ENCODE measurements at regions not wholly inside any gene's neighbourhood (a gene's known extent, or its start where the extent isn't known, plus 50 kb on each side); places are given as distances from the start of the nearest gene placed in this dataset.

- H3K27ac Mint-ChIP-seq: no peak overlapping the region
- peaks cover 9 to 10% of the 10 kb centered on the region in 2 donors for H3K9me3 Mint-ChIP-seq
- H3K36me3 Mint-ChIP-seq: peaks cover 10 to 11% of the 10 kb centered on the region in 2 donors
- no peak for DNase-seq (ENCODE audit: low spot score in 2 of 2)
- no peak for ATAC-seq
Observed at GRCh38 chr1:25113731-25114130, 118.6 kb downstream of the SYF2 start.

DNA sequence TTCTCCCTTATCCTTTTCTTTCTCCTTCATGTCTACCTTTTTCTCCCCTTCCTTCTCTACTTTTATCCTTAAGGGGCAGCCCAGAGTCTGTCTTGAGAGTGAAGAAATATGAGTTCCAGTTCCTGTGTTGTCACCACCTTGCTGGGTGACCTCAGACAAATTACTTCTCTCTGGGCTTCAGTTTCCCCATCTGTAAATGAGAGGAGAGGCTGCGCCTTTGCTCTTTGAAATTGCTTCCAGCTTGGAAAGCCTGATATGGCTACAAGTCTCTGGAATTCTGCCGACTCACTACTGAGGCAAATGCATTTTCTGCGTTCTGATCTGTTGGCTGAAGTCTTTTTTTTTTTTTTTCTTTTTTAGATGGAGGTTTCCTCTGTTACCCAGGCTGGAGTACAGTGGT, 119.2 kb downstream of the SYF2 start:
- ATAC-seq: no peak
- Mint-ChIP-seq H3K9me3 (peaks cover 9 to 10% of the 10 kb centered on the region in 2 donors), H3K36me3 (peaks cover 10 to 16% of the 10 kb centered on the region in 2 donors), H3K27ac (no peak overlapping the region)
- no peak for DNase-seq (ENCODE audit: low spot score in 2 of 2)

GRCh38 chr1:25112400-25112799, 119.9 kb downstream of the SYF2 start:
- no peak for ATAC-seq
- H3K36me3 Mint-ChIP-seq: peaks cover 10 to 18% of the 10 kb centered on the region in 2 donors

GRCh38 chr1:25111706-25112105, 120.6 kb downstream of the SYF2 start:
- ATAC-seq (no peak), DNase-seq (ENCODE audit: low spot score in 2 of 2) (no peak)
- Mint-ChIP-seq H3K27ac (no peak overlapping the region), H3K36me3 (peaks cover 10 to 18% of the 10 kb centered on the region in 2 donors), H3K9me3 (peaks cover 9 to 10% of the 10 kb centered on the region in 2 donors)

More at GRCh38 chr1:25112400-25112799, 119.9 kb downstream of the SYF2 start:
- no peak for DNase-seq (ENCODE audit: low spot score in 2 of 2)
- Mint-ChIP-seq H3K27ac (no peak overlapping the region), H3K9me3 (peaks cover 9 to 10% of the 10 kb centered on the region in 2 donors)

- peaks cover 10 to 18% of the 10 kb centered on the region in 2 donors for H3K36me3 Mint-ChIP-seq
- H3K27ac Mint-ChIP-seq: no peak overlapping the region
- ATAC-seq (no peak), DNase-seq (ENCODE audit: low spot score in 2 of 2) (no peak)
- peaks cover 9 to 10% of the 10 kb centered on the region in 2 donors for H3K9me3 Mint-ChIP-seq
Observed at GRCh38 chr1:25110485-25110884, 121.8 kb downstream of the SYF2 start.

DNA sequence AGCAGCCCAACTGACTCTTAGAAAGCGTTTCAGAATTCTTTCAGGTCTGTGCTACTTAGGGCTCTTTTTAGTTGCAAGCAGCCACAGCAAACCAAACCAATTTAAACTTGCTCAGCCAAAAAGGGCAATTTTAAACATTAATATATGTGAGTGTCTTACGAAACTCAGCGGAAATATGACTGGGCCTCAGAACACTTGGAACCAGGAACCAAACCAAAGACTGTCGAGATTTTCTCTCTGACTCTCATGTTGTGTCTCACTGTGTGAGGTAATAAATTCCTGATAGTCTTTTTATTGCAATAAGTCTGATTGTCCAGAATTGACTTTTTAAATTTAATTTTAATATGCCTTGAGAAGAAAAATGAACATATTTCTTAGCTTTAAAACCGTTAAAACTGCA, 122.3 kb downstream of the SYF2 start:
- Mint-ChIP-seq H3K27ac (peak overlapping the region in 1 of 2 donors; percentile 35), H3K9me3 (peaks cover 9 to 10% of the 10 kb centered on the region in 2 donors), H3K36me3 (peaks cover 10 to 18% of the 10 kb centered on the region in 2 donors)
- ATAC-seq: no peak
- DNase-seq (ENCODE audit: low spot score in 2 of 2): no peak

GRCh38 chr1:25109531-25109951, 122.8 kb downstream of the SYF2 start:
- ATAC-seq (peak; percentile 37 to 49), DNase-seq (ENCODE audit: low spot score in 2 of 2) (no peak)
- peaks cover 9 to 10% of the 10 kb centered on the region in 2 donors for H3K9me3 Mint-ChIP-seq
- peak overlapping the region; percentile 35 to 57 for H3K27ac Mint-ChIP-seq
- H3K36me3 Mint-ChIP-seq: peaks cover 10 to 18% of the 10 kb centered on the region in 2 donors

DNA sequence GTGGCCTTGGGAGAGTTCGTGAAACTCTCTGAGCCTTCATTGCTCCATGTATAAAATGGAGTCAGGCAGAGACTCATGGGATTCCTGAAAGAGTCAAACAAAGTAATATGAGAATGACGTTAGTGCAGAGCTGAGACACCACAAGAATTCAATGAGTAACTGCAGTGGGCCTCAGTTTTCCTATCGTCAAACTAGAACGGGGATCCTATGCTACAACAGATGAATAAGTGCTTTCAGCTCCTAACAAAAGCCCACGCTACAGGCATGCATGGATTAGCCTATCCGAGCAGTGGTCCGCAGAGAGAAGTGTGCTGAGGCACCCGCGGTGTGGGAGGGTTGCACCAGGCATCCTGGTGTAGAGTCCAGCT, 124.7 kb downstream of the SYF2 start:
- DNase-seq (ENCODE audit: low spot score in 2 of 2): no peak
- Mint-ChIP-seq H3K27ac (no peak overlapping the region), H3K36me3 (peaks cover 10 to 18% of the 10 kb centered on the region in 2 donors), H3K9me3 (peaks cover 9 to 10% of the 10 kb centered on the region in 2 donors)
- no peak for ATAC-seq

DNA sequence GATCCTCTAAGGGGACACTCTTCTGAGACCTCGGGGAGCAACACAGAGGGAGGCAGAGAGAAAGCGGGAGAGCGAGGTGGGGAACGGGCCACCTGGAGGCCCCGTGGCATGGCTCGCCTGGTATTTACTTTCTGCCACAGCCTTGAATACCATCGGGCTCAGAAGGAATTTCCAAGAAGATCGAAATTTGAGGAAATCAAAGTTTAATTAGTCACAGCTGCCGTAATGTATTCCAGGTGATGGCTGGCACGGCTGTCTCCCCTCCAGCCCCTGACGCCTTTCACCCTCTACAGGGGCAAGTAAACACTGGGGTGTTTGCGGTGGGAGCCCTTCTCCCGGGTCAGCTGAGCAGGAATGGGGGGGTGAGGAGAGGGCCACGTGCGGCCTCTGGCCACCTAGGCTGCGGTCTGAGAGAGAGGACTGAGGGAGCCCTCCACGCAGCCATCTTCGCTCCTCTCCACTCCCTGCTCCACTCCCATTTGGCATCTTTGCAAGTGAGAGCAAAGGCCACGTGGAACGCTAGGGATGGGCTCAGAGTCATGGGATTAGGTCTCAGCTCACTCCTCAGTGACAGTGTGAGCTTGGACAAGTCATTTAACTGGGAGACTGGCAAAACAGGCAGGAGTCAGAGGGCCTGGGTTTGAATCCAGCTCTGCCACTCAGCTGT, 125.2 kb downstream of the SYF2 start:
- DNase-seq (ENCODE audit: low spot score in 2 of 2) (no peak), ATAC-seq (no peak)
- peaks cover 10 to 18% of the 10 kb centered on the region in 2 donors for H3K36me3 Mint-ChIP-seq
- H3K9me3 Mint-ChIP-seq: peaks cover 9 to 10% of the 10 kb centered on the region in 2 donors
- peak overlapping the region in 1 of 2 donors; percentile 29 for H3K27ac Mint-ChIP-seq

- DNase-seq (ENCODE audit: low spot score in 2 of 2) (peak in 1 of 2 donors; percentile 22), ATAC-seq (peak; percentile 74 to 86)
- Mint-ChIP-seq H3K9me3 (peaks cover 9 to 10% of the 10 kb centered on the region in 2 donors), H3K27ac (peak overlapping the region in 1 of 2 donors; percentile 29), H3K36me3 (peaks cover 10 to 18% of the 10 kb centered on the region in 2 donors)
Observed at GRCh38 chr1:25106352-25106751, 126.0 kb downstream of the SYF2 start.

DNA sequence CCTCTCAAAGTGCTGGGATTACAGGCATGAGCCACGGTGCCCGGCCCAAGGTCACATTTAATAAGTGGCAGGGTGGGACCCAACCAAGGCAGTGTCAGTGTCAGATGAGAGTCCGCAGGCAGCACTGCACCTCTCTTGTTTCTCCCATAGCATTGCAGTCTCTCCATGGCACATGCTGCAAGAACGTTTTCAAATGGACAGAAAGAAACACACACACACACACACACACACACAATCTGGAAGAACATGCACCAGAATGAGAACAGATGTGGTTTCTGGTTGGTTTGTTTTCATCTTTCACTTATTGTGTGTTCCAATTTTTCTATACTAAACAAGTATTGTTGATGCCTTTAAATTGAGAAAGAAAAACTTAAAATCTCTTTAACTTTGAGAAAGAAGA, 126.5 kb downstream of the SYF2 start:
- DNase-seq (ENCODE audit: low spot score in 2 of 2) (no peak), ATAC-seq (peak in 1 of 2 donors; percentile 23)
- Mint-ChIP-seq H3K27ac (peak overlapping the region in 1 of 2 donors; percentile 29), H3K36me3 (peaks cover 10 to 18% of the 10 kb centered on the region in 2 donors), H3K9me3 (peaks cover 9 to 10% of the 10 kb centered on the region in 2 donors)

DNA sequence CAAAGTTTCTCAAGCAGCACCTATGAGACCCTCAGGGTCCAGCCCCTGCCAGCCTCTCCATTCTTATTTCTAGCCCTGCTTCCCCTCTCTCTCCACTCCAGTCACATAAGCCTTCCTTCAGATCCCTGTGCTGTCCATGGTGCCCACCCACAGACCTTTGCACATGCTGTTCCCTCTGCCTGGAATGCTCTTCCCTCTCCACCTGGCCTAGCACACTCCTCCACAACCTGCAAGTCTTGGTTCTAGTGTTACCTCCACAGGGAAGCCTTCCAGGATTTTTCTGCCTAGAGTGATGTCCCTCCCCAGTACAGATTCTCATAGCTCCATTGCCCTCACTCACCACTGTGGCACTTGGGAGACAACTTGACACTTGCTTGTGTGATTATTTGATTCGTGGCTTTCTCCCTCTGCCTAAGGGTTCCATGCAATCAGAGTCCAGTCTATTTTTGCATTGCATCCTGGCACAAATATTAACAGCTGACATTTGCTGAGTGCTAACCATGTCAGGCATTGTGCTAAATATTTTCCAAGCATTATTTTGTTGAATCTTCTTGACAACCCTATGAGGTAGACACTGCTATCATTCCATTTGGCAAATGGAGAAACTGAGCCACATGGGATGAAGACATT, 127.3 kb downstream of the SYF2 start:
- Mint-ChIP-seq H3K36me3 (peaks cover 10 to 18% of the 10 kb centered on the region in 2 donors), H3K27ac (no peak overlapping the region)

GRCh38 chr1:25103164-25103795, 129.0 kb downstream of the SYF2 start:
- Mint-ChIP-seq H3K27ac (no peak overlapping the region), H3K36me3 (peaks cover 0 to 4% of the 10 kb centered on the region in 2 donors), H3K9me3 (no peaks in the 10 kb centered on the region)
- DNase-seq (ENCODE audit: low spot score in 2 of 2) (no peak), ATAC-seq (no peak)

More for the DNA sequence above, 127.3 kb downstream of the SYF2 start:
- DNase-seq (ENCODE audit: low spot score in 2 of 2): no peak
- no peak for ATAC-seq
- peaks cover 9 to 10% of the 10 kb centered on the region in 2 donors for H3K9me3 Mint-ChIP-seq

GRCh38 chr1:25100151-25100833, 132.0 kb downstream of the SYF2 start:
- peak overlapping the region in 1 of 2 donors; percentile 62 for H3K27ac Mint-ChIP-seq
- peaks cover 0 to 18% of the 10 kb centered on the region in 2 donors for H3K36me3 Mint-ChIP-seq
- DNase-seq (ENCODE audit: low spot score in 2 of 2): no peak
- no peak for ATAC-seq
- peaks cover 0 to 8% of the 10 kb centered on the region in 2 donors for H3K9me3 Mint-ChIP-seq

DNA sequence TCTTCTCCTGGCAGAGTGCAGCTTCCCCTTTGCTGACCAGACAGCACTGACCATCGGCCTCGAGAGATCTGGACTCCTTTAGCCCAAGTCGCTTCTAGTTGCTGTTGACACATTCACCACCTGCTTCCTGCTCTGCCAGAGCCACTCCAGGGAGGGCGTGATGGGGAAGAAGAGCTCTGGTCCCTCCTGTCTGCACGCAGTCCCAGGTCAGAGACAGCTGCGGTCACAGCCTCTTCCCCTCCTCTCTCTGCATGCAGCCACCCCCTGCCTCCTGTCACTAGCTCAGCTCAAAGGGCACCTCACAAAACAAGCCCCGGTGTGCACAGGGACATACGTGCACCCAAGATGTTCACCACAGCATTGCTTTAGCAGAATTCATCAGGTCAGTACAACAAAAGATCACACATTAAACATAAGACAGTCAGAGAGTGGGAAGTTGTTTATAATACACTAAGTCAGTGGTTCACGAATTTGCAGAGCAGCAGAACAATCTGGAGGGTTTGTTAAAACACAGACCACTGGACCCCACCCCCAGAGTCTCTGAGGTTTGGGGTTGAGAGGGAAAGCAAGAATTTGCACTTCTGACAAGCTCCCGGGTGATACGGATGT, 132.9 kb downstream of the SYF2 start:
- peak in 1 of 2 donors; percentile 32 for DNase-seq (ENCODE audit: low spot score in 2 of 2)
- peaks cover 3 to 13% of the 10 kb centered on the region in 2 donors for H3K9me3 Mint-ChIP-seq
- no peak overlapping the region for H3K27ac Mint-ChIP-seq
- peaks cover 0 to 18% of the 10 kb centered on the region in 2 donors for H3K36me3 Mint-ChIP-seq
- peak; percentile 63 to 70 for ATAC-seq

DNA sequence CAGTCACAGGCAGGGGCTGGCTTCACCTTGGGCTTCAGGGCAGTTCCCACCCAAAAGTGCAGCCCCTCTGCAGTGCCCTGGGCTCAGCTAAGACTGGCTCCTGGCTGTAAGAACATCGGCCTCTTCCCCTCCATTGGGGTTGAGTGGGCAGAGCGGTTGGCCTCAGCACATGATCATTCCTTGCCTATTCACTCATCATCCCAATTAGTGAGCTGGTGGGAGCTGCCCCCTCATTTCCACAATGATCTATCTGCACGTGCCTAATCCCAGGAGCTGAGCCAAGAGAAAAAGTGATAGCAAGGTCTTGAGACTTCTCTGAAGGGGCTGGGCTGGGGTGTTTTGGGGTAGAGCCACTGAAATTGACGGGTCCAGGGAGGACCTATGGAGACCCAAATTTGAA, 133.6 kb downstream of the SYF2 start:
- no peak overlapping the region for H3K27ac Mint-ChIP-seq
- H3K36me3 Mint-ChIP-seq: peaks cover 0 to 18% of the 10 kb centered on the region in 2 donors
- DNase-seq (ENCODE audit: low spot score in 2 of 2): no peak
- H3K9me3 Mint-ChIP-seq: peaks cover 3 to 13% of the 10 kb centered on the region in 2 donors
- ATAC-seq: no peak
